ENCODE measurements at regions not wholly inside any gene's neighbourhood (a gene's known extent, or its start where the extent isn't known, plus 50 kb on each side); places are given as distances from the start of the nearest gene placed in this dataset.

DNA sequence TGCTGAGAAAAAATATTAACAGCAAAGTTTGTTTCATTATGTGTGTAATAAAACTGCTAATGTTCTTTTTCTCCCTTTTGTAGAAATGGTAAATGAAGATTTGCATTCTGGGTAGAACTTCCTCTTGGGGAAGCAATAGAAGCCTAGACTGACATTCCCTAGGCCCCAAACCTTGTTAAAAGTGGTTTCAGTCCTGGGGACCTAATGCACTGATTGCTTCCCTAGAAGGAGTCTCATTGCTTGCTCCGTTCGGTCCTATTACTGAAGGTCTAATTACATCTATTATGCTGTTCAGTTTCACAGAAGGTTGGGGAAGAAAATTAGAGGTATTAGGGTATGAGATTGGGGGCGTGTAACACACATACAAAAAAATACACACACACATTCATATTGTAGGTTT is 893.8 kb downstream of the TLE4 start:
- DNase-seq: no peak

DNA sequence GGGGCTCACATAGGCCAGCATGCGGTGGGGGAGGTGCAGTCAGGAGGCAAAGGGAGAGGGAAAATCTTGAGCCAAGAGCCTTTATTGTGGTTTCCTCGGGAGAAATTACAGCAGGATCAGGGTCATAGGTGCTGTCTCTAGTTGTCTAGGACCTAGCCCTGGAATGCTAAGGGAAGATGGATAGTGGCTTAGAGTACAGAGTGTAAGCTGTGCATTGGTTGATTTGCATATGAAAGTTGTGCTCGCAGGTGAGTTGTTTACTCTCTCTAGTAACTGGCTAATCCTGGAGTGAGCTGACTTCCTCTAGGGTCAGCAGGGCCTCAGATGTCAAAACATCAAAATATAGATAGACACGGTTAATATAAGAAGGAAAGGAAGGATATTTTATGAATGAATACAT is 877.7 kb downstream of the TLE4 start:
- Histone ChIP-seq H3K27ac (no peak overlapping the region), H3K36me3 (no peaks in the 10 kb centered on the region), H3K4me3 (no peak overlapping the region), H3K4me1 (no peaks in the 10 kb centered on the region), H3K27me3 (no peaks in the 10 kb centered on the region), H3K9me3 (peaks cover 0 to 5% (median 1%) of the 10 kb centered on the region in 4 donors)
- 49 to 58% methylated on average over 4 of the region's 4 CpGs for WGBS, 2 donors
- TF ChIP-seq POLR2AphosphoS5 (IDR thresholded peaks at IDR 0.05) (no peak), EP300 (IDR thresholded peaks at IDR 0.05) (no peak), POLR2A (IDR thresholded peaks at IDR 0.05) (no peak)
- TF ChIP-seq, protein P1, sequence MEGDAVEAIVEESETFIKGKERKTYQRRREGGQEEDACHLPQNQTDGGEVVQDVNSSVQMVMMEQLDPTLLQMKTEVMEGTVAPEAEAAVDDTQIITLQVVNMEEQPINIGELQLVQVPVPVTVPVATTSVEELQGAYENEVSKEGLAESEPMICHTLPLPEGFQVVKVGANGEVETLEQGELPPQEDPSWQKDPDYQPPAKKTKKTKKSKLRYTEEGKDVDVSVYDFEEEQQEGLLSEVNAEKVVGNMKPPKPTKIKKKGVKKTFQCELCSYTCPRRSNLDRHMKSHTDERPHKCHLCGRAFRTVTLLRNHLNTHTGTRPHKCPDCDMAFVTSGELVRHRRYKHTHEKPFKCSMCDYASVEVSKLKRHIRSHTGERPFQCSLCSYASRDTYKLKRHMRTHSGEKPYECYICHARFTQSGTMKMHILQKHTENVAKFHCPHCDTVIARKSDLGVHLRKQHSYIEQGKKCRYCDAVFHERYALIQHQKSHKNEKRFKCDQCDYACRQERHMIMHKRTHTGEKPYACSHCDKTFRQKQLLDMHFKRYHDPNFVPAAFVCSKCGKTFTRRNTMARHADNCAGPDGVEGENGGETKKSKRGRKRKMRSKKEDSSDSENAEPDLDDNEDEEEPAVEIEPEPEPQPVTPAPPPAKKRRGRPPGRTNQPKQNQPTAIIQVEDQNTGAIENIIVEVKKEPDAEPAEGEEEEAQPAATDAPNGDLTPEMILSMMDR (IDR thresholded peaks at IDR 0.05): no peak
- no peak for DNase-seq
- intact Hi-C loops (cut with DNase I): no loop called here

More for the DNA sequence above, 893.8 kb downstream of the TLE4 start:
- no peak overlapping the region for H3K4me3 ChIP-seq
- no peaks in the 10 kb centered on the region for H3K4me1 ChIP-seq
- intact Hi-C loops (cut with DNase I): no loop called here
- no peaks in the 10 kb centered on the region for H3K36me3 ChIP-seq
- TF ChIP-seq POLR2AphosphoS5 (IDR thresholded peaks at IDR 0.05) (no peak), POLR2A (IDR thresholded peaks at IDR 0.05) (no peak), EP300 (IDR thresholded peaks at IDR 0.05) (no peak)
- TF ChIP-seq, protein P1 (IDR thresholded peaks at IDR 0.05): no peak
- H3K27me3 ChIP-seq: no peaks in the 10 kb centered on the region
- H3K27ac ChIP-seq: no peak overlapping the region
- peaks cover 0 to 1% (median 0%) of the 10 kb centered on the region in 4 donors for H3K9me3 ChIP-seq
- 78 to 90% methylated on average over 3 of the region's 3 CpGs for WGBS, 2 donors

DNA sequence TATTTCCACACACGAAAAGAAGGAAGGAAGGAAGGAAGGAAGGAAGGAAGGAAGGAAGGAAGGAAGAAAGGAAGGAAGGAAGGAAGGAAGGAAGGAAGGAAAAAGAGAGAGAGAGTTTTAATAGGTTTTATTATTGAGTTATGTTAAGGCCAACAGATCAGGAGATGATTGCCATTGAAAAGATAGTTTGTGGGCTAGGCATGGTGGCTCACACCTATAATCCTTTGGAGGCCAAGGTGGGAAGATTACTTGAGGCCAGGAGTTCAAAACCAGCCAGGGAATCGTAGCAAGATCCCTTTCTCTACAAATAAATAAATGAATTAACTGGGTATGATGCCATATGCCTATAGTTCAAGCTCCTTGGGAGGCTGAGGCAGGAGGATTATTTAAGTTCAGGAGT is 877.2 kb downstream of the TLE4 start:
- Histone ChIP-seq H3K4me3 (no peak overlapping the region), H3K27ac (no peak overlapping the region), H3K4me1 (no peaks in the 10 kb centered on the region), H3K36me3 (no peaks in the 10 kb centered on the region), H3K9me3 (peaks cover 0 to 5% (median 1%) of the 10 kb centered on the region in 4 donors), H3K27me3 (no peaks in the 10 kb centered on the region)
- no peak for DNase-seq
- no peak for TF ChIP-seq EP300 (IDR thresholded peaks at IDR 0.05)
- no peak for TF ChIP-seq POLR2A (IDR thresholded peaks at IDR 0.05)
- no peak for TF ChIP-seq POLR2AphosphoS5 (IDR thresholded peaks at IDR 0.05)
- TF ChIP-seq, protein P1 (IDR thresholded peaks at IDR 0.05): no peak
- intact Hi-C loops (cut with DNase I): no loop called here
- 37 to 57% methylated on average over 2 of the region's 2 CpGs for WGBS, 2 donors

DNA sequence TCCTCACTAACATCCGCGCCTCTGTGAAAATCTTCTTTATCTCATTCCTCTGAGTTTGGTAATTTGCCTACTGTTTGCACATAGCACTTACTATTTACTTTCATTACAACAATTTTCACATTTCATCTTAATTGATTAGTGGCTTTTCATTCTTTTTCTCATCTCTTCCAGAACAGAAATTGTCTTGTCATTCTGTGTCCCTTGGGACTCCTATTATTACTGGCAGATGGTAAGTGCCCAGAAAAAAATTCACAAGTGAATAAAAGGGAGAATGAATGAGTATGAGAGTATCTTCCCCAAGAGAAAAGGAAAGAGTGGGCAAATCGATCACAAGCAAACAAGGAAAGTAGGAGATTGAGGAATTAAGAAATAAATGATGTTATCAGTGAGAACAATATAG is 876.1 kb downstream of the TLE4 start:
- intact Hi-C loops (cut with DNase I): no loop called here
- DNase-seq: no peak
- Histone ChIP-seq H3K4me3 (no peak overlapping the region), H3K4me1 (no peaks in the 10 kb centered on the region), H3K9me3 (peaks cover 0 to 2% (median 0%) of the 10 kb centered on the region in 4 donors), H3K27ac (no peak overlapping the region), H3K36me3 (no peaks in the 10 kb centered on the region), H3K27me3 (no peaks in the 10 kb centered on the region)
- 90 to 91% methylated on average over 3 of the region's 3 CpGs for WGBS, 2 donors
- TF ChIP-seq POLR2AphosphoS5 (IDR thresholded peaks at IDR 0.05) (no peak), POLR2A (IDR thresholded peaks at IDR 0.05) (no peak), EP300 (IDR thresholded peaks at IDR 0.05) (no peak)
- TF ChIP-seq, protein P1 (IDR thresholded peaks at IDR 0.05): no peak

DNA sequence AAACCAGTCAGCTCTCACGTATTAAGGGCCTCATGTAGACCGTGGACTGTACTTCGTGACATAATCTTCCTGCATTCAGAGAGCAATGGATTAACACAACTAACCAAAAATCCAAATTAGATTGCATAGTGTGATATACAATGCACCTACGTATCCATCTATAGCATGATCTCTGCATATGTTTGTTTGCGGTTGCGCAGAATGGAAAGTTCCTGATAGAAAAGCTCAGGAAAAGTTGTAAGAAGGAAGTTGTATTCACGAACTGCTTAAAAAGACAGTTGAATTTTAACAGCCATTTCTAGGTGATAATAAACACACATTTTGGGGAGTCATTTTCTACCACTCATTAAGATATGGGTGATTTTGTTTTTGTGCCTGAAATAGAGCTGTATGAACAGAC is 869.0 kb downstream of the TLE4 start:
- intact Hi-C loops (cut with DNase I): no loop called here
- TF ChIP-seq POLR2A (IDR thresholded peaks at IDR 0.05) (no peak), POLR2AphosphoS5 (IDR thresholded peaks at IDR 0.05) (no peak), EP300 (IDR thresholded peaks at IDR 0.05) (no peak)
- TF ChIP-seq, protein P1 (IDR thresholded peaks at IDR 0.05): no peak

More for the DNA sequence above, 869.0 kb downstream of the TLE4 start:
- DNase-seq: no peak
- no peaks in the 10 kb centered on the region for H3K4me1 ChIP-seq
- 90 to 91% methylated on average over 7 of the region's 7 CpGs for WGBS, 2 donors
- H3K36me3 ChIP-seq: no peaks in the 10 kb centered on the region
- no peak overlapping the region for H3K27ac ChIP-seq
- no peaks in the 10 kb centered on the region for H3K27me3 ChIP-seq
- H3K9me3 ChIP-seq: no peaks in the 10 kb centered on the region
- H3K4me3 ChIP-seq: no peak overlapping the region

Data from sigmoid colon (tissue), 6 donors.